Activated T-cell treated with anti-CD3 and anti-CD28 coated beads, Interleukin-2, amount 50 U/mL, for 48 hours (primary cell): ENCODE measurements at regions not wholly inside any gene's neighbourhood (a gene's known extent, or its start where the extent isn't known, plus 50 kb on each side); places are given as distances from the start of the nearest gene placed in this dataset.
"Not testable (repeated sequence)": the region's sequence is repeated elsewhere in the genome, so short reads cannot be mapped to it uniquely, and the experiment has no call there.

Experiments used
- DNase-seq, 2 experiments: peaks; one replicate each; pipeline ENCODE4 v3.0.0-alpha.2; 2020

DNA sequence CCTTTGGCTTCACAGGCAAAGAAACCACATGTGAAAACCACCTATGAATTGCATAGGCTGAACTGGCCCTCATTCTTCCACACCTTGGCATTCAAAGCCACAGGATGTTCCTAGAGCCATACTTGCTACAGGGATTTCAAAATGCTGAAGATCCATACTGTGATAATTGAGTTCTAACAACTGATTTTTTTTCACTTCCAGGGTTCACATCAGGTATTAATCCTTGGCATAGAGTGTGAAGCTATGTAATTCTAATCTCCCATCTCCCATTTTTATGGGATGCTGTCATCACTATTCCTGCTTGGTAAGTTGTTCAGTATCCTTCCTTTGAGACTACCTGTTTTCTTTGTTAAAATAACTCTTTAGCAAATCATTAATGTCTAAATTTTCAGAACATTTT lies 1569.2 kb upstream of the ADGRL3 start:
- DNase-seq: no peak

DNA sequence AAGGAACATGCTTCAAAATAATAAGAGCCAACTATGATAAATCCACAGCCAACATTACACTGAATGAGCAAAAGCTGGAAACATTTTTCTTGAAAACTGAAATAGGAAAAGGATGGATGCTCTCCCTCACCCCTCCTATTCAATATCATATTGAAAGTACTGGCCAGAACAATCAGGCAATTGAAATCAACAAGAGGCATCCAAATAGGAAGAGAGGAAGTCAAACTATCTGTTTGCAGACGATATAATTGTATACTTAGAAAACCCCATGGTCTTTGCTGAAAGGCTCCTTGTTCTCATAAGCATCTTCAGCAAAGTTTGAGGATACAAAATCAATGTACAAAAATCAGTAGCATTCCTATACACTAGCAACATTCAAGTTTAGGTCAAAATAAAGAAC lies 1562.5 kb upstream of the ADGRL3 start:
- no peak for DNase-seq

DNA sequence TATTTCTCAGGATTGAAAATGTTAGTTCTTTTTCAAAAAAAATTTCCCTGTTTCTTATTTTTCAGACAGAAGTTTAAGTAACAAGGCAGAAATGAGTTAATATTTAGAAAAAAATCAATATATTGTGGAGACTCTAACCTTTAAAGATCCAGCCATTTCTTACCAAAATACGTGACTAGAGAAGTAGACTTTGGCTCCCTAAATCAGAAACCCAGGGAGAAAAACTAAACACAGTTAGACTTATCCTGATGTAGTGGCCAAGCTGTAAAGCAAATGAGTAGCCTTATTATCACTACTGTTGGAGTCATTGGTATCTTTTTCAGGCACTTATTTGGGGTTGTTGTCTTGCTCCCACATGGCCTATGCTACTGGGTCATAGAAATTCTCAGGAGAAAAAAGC lies 1556.4 kb upstream of the ADGRL3 start:
- no peak for DNase-seq

DNA sequence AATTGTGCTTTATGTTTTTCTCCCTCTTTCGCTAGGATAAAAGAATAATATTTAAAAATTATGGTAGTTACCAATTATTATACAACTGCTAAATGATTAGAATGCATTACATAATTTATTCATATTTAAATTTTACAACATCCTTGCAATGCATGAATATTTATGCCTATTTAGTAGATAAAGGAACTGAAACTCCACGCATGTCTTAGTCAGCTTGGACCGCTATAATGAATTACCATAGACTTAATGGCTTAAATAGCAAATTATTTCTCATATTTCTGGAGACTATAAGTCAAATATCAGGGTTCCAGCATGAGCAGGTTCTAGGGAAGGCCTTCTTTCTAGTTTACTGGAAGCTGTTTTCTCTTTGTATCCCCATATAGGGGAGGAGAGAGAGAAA lies 1555.4 kb upstream of the ADGRL3 start:
- DNase-seq: no peak

DNA sequence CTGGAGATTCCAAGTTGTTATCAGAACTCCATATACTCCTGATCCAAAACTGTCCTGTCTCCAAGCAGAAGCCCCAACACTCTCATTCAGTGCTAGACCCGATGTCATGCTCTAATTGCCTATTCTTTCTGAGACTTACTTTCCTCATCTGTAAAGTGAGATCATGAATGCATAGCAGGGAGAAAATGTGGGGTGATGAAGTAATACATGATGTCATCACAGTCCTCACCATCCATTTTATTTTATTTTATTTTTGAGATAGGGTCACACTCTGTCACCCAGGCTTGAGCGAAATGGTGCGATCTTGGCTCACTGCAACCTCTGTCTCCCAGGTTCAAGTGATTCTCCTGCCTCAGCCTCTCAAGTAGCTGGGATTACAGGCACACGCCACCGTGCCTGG lies 1554.0 kb upstream of the ADGRL3 start:
- DNase-seq: no peak

DNA sequence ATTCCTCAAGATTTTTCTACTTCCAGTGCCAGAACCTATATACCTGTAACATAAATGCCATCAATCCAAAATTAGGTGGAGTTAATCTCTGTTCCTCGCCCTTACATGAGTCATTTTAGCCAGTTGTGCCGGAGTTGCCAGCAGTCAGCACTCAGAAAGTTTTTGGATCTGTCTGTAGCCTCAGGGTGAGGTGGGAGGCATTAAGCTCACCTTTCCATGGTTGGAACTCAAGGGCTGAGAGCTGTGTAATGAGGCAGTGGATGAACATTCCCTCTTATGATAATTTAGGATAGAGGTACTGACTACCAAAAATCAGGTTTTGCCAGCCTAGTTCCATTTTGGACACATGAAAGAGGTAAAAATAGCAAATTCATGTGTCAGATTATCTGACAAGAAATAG lies 1553.1 kb upstream of the ADGRL3 start:
- no peak for DNase-seq

DNA sequence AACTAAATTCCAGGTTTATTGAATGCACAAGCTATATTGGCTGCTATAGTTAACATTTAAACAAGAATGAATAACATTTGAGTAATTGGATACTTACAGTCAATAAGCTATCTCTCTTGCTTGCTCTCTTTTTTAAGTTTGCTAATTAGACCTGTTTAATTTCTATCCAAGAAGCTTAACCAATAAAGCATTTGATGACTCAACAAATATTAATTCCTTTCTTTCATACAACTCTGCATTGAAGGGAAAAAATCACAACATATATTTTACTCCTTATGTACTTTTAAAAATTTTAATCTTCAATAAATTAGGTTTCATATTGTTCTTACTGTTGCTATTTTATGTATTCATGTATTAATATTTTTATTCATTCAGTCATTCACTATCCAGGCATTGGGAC lies 1552.6 kb upstream of the ADGRL3 start:
- no peak for DNase-seq

DNA sequence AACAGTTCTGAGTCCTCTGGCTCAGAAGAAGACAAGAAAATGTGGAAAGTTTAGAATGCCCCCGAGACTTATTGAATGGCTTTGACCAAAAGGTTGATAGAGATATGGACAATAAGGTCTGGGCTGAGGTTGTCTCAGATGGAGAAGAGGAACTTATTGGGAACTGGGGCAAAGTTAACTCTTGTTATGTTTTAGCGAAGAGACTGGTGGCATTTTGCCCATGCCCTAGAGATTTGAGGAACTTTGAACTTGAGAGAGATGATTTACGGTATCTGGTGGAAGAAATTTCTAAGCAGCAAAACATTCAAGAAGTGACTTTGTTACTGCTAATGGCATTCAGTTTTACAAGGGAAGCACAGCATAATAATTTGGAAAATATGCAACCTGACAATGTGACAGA lies 1549.3 kb upstream of the ADGRL3 start:
- DNase-seq: no peak

DNA sequence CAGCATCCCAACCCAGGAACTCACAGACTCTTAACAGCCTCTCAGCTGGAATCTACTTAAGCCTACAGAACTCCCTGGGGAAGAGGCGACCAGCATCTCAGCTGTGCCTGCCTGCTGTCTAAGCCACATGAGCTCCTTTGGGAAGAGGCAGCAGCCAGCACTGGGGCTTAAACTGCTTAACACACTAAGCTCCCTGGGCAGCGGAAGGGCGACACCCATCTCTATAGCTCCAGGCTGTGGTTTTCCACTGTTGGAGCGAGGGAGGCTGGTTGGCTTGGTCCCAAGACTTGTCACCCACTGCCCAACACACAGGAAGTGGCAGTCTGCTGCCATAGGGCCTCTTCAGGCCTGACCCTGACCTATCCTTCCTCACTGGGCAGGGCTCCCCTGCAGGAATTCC lies 1544.1 kb upstream of the ADGRL3 start:
- no peak for DNase-seq

DNA sequence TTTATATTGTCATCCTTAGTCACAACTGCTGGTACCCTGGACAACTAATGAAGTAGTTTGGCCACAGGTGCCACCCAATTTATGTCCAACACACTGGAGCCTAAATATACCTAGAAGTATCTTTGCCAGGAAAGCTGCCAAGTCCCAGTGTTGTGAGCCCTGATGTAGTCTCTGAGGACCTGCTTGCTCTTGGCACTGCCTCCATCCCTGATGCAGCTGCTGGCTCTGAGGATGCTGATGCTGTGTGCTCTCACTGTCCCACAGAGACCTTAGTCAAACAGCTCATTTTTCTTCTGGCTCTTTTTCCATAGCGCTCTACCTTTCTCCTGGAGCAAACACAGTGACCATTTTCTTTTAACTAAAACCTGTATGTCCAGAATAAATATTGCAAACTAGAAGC lies 1535.4 kb upstream of the ADGRL3 start:
- DNase-seq: no peak

DNA sequence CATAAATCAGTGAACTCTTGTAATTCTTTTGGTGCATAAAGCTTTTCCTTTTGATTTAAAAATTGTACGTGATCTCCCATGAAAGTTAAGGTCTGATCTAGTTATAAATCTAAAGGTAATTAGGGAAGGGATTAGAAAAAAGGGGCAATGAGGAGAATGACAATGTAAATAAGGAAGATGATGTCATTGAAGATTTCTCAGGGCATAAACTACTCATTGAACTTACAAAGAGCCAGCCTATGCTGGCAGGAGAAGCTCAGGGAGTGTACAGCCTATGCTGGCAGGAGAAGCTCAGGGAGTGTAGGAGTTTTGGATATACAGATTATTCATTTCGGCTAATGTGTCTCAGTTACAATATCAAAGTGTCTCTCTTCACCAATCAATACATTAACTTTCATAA lies 1533.5 kb upstream of the ADGRL3 start:
- no peak for DNase-seq

DNA sequence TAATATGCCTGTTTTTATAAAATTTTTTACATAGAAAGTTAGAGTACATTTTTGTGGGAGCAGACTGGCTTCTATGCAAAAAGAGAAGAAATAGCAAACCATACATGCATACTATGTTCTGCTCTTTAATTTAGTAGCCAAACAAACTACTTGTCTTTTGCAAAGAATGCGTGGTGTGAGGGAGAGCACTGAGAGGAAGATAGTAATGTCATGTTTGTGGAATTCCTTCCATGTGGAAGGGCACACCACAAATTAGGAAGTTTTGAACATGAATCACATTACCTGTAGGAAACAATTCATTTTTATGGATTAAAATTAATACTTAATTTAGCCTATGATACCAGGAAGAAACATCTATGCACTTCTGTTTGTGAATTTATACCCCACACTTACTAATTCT lies 1529.1 kb upstream of the ADGRL3 start:
- DNase-seq: no peak

DNA sequence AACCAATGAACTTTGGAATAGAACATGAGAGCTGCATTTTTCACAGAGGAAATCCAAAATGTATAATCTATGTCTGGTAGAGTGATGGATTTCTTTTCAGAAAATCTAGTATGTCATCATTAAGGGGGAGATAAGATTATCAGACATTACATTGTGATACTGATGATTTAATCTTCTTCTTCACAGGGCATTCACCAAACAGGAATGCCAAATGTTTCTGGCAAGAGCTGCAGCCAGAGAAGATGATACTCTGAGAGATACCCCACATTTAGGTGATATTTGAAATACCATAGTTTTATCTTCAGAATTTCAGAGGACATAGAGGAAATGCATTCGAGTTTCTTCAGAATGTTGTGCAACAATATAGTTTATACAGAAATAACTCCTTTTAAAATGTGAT lies 1523.7 kb upstream of the ADGRL3 start:
- no peak for DNase-seq

DNA sequence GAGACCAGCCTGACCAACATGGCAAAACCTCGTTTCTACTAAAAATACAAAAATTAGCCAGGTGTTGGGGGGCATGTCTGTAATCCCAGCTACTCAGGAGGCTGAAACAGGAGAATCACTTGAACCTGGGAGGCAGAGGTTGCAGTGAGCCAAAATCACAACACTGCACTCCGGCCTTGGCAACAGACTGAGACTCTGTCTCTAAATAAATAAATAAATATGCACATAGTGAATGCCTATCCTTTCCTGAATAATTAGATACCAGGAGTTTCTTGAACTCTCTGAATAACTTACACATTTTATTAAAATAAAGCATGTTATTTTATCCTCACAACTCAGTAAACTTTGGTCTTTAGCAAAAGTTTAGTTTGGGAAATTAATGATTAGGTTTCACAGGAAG lies 1523.1 kb upstream of the ADGRL3 start:
- DNase-seq: not testable (repeated sequence)

DNA sequence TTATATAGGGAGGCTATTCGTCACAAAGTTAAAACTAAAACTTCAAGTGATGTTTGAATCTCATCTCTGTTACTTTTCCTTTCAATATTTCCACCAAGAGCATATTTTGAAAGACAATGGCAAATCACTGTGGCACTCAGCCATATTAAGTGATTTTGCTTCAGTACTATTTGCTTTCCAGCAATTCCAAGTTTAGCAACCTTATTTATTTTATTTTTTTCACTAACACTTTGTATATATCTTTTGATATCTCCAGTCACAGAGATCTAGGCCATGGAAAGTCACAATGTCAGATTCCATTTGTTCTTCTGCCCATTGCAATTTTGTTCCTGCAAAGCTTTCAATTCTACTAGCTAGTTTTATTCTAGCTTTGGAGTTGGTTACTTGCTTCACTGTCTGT lies 1514.5 kb upstream of the ADGRL3 start:
- no peak for DNase-seq

DNA sequence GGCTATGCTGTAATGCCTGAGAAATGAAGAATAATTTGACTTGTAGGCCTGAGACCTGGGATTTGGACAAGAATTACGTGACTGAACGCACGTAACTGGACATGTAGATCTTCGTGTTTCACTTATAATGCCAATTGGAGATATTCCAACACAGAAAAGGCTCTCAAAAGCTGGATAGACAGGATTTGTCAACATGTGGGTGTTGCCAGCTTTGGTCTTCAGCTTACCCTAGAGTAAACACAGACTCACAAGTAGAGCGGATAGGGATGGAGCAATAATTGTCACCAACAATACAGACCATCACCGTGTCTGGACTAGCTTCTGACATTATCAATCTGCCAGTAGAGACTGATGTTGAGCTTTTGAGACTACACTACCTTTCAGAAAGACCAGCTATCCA lies 1511.0 kb upstream of the ADGRL3 start:
- DNase-seq: no peak

DNA sequence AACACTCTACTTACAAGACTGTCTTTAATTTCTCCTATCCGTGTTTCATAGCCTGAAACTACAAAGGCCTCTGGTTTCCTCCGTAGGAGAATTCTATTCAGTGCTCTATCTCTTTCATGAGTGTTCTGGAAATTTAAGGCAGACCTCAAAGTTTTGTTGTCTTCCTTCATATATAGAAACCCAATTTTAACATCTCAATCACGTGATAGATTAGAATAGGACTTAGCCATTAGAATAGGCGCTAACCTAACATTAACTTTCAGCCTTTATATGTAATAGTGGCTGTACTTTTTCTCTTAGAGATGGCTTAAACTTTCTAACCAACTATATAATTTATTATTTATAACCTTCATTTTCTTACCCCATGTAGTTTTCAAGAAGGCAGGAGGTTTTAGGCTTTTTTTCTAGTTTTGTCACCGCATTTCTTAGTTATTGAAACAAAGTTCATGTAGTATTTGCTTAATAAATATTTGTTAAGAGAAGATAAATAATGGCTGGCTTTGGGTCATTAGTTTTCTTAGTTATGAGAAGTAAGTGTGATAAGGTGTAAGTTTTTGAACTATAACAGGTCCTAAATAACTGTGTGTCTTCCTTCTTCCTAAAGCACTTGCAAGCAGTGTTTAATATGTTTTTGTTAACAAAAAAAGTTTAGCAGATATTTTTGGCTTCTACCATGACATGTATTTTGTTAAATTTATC lies 1504.6 kb upstream of the ADGRL3 start:
- no peak for DNase-seq

DNA sequence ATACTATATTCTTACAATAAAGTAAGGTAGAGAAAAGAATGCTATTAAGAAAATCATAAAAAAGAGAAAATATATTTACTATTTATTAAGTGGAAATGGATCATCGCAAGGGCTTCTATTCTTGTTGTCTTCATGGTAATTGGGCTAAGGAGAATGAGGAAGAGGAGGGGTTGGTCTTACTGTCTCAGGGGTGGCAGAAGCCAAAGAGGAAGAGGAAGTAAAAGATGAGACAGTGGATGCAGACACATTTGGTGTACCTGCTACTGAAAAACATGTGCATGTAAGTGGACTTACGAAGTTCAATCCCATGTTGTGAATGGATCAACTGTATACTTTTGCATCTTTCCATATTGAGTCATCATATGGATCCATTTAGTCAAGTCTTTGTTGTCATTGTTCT lies 1502.1 kb upstream of the ADGRL3 start:
- DNase-seq: no peak

DNA sequence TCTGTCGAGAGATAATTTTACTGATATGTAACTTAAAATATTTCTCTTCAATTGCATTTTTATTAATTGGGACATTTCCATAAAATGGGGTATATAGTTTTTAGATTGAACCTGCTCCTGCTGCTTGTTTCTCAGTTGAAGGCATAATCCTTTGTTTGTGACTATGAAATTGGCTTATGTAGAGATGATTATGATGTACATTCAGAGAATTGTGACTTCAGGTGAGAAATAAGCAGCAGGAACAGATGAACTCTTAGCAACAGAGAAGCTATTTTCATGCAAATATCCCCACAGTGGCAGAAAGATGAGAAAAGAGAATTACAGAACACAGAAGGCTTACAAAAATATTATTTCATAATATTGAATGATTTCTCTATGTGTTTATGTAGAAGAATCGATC lies 1499.5 kb upstream of the ADGRL3 start:
- no peak for DNase-seq

DNA sequence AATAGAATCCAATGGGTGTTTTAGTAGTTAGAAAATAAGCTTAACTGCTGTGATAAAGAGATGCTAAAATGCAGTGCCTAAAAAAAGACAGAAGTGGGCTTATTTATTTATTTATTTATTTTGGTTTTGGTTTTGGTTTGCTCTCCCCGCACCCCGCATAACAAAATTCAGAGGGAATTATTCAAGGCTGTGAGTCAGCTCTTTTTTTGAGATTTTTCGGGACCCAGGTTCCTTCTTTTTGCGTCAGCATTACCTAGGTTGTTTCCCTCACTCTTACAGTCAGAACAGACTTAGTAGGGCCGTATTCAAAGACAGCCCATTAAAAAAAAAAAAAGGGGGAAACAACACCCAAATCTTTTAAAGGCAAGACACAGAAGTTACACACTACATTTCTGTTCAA lies 1495.5 kb upstream of the ADGRL3 start:
- no peak for DNase-seq

DNA sequence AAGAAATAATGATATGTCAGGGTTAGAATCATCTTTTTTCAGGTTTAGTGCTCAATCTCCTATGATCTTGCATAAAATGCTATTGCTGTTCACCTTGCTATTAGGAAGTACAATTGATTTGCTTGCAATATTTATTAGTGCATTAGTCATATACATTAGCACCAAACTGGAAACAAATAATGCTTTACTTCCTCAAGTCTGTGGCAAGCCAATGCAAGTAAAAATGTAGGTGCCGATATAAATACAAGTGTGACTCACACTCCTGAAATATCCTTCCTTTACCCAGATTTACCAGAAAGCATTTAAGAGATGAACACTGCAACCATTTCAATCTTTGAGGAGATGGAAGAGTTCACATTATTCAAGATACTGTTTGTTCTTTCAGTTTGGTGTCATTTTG lies 1487.7 kb upstream of the ADGRL3 start:
- no peak for DNase-seq

DNA sequence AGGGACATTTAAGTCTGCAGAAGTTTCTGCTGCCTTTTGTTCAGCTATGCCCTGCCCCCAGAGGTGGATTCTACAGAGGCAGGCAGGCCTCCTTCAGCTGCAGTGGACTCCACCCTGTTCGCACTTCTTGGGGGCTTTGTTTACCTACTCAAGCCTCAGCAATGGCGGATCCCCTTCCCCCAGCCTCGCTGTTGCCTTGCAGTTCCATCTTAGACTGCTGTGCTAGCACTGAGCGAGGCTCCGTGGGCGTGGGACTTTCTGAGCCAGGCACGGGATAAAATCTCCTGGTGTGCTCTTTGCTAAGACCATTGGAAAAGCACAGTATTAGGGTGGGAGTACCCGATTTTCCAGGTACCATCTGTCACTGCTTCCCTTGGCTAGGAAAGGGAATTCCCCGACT lies 1475.8 kb upstream of the ADGRL3 start:
- not testable (repeated sequence) for DNase-seq

DNA sequence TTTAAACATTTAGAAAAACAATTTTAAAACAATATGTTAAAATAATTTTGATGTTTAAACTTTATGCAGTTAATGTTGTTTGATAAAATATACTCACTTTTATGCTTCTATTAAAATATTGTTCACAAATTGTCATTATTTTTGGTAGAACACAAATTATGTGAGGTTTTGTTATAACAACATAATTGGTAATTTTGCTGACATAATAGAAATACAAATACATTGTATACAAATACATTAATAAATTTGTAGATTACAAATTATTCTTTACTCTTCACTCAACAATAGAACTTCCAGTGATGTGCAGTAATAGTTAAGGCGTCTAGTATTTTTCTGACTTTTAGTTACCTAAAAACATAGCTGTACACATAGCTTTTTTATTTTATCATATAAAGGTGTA lies 1472.4 kb upstream of the ADGRL3 start:
- no peak for DNase-seq

DNA sequence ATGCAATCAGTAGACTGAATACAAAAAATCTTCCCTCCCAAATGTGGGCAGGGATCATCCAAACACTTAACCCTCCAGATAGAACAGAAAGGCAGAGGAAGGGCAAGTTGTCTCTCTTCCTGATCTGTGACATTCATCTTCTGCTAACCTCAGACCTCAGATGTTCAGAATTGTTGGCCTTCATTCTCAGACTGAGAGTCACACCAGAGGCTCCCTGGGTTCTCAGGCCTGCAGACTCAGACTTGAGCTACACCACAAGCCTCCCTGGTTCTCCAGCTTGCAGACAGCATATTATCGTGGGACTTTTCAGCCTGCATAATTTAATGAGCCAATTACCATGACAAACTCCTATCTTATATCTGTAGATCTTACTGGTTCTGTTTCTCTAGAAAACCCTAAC lies 1471.6 kb upstream of the ADGRL3 start:
- no peak for DNase-seq

DNA sequence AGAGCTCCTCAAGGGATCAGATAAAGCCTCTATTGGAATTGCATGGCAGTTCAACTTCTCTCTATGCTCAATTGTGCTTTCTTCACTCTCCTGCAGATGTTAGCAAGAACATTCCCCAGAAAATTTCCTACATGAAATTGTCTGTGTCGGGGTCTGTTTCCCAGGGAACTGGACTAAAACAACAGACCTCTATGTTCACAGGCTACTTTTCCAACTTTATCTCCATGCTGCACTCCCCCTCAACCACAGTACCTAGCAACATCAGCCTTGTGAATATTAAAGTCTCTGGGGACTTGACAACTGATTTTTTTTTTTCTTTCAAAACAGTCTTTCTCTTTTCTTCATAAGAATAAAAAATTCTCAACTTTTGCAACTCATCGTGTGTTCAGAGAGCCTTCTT lies 1470.8 kb upstream of the ADGRL3 start:
- no peak for DNase-seq

DNA sequence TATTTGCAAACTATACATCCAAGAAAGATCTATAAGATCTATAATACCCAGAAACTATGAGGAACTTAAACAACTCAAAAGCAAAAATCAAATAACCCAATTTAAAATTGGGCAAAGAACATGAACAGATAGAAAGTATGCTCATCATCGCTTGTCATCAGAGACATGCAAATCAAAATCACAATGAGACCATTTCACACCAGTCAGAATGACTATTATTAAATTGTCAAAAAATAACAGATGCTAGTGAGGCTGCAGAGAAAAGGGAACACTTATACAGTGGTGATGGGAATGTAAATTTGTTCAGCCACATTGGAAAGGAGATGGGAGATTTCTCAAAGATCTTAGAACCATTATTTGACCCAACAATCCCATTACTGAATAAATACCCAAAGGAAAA lies 1451.7 kb upstream of the ADGRL3 start:
- DNase-seq: no peak
